CD4-positive, alpha-beta memory T cell (primary cell): ENCODE measurements at regions not wholly inside any gene's neighbourhood (a gene's known extent, or its start where the extent isn't known, plus 50 kb on each side); places are given as distances from the start of the nearest gene placed in this dataset.

Experiments used
- CTCF ChIA-PET: fragments of 350-600 bp; sonication (Branson Sonifier 250); formaldehyde crosslinking; loops from one replicate; lab custom pipeline; 2021; ENCODE audit warnings: inconsistent platforms; ENCODE audit not compliant: partially characterized antibody; lab: Charles Lee
- POLR2A ChIA-PET: fragments of 350-600 bp; sonication (Branson Sonifier 250); formaldehyde crosslinking; loops from one replicate; lab custom pipeline; 2021; ENCODE audit not compliant: partially characterized antibody; lab: Charles Lee
- DNase-seq, 5 donors: peaks; one replicate each; pipeline versions ENCODE4 v3.0.0 to v3.0.0-alpha.2; 2020 to 2022; ENCODE audit warnings: mixed read lengths in 1 of 5
- H3K27ac ChIP-seq: one replicate; pipeline ENCODE4 v1.7.0; 2013; ENCODE audit warnings: low read depth, low read length
- H3K27me3 ChIP-seq: 2 replicates; pipeline ENCODE4 v1.7.0; 2013; ENCODE audit warnings: mild to moderate bottlenecking, low read length, moderate library complexity; ENCODE audit not compliant: insufficient read depth
- H3K36me3 ChIP-seq: 2 replicates; pipeline ENCODE4 v1.7.0; 2013; ENCODE audit warnings: mild to moderate bottlenecking, low read length, moderate library complexity; ENCODE audit not compliant: insufficient read depth
- H3K4me1 ChIP-seq: 2 replicates; pipeline ENCODE4 v1.7.0; 2013; ENCODE audit warnings: mild to moderate bottlenecking, low read length, moderate library complexity; ENCODE audit not compliant: insufficient read depth
- H3K4me3 ChIP-seq, 2 donors: one replicate each; pipeline ENCODE4 v1.7.0; 2013; ENCODE audit warnings: low read length in 2 of 2, mild to moderate bottlenecking in 1 of 2
- H3K9me3 ChIP-seq, 2 donors: one replicate each; pipeline ENCODE4 v1.7.0; 2013; ENCODE audit warnings: low read length in 2 of 2, control low read depth in 1 of 2; ENCODE audit not compliant: control insufficient read depth in 1 of 2
- H3K27ac Mint-ChIP-seq, 7 donors: one replicate each; pipeline ENCODE4 v1.8.0; 2020 to 2021; ENCODE audit warnings: mixed read lengths in 7 of 7, mild to moderate bottlenecking in 6 of 7, inconsistent platforms in 3 of 7, moderate library complexity in 3 of 7
- H3K27me3 Mint-ChIP-seq, 2 donors: one replicate each; pipeline ENCODE4 v1.8.0; 2020 to 2021; ENCODE audit warnings: mixed read lengths in 2 of 2
- H3K36me3 Mint-ChIP-seq, 2 donors: one replicate each; pipeline ENCODE4 v1.8.0; 2020 to 2021; ENCODE audit warnings: mixed read lengths in 2 of 2, inconsistent platforms in 1 of 2, mild to moderate bottlenecking in 1 of 2
- H3K4me1 Mint-ChIP-seq, 4 donors: one replicate each; pipeline ENCODE4 v1.8.0; 2020 to 2021; ENCODE audit warnings: mixed read lengths in 4 of 4, mild to moderate bottlenecking in 1 of 4
- H3K4me3 Mint-ChIP-seq, 8 donors: one replicate each; pipeline ENCODE4 v1.8.0; 2020 to 2021; ENCODE audit warnings: mixed read lengths in 8 of 8, mild to moderate bottlenecking in 7 of 8, moderate library complexity in 6 of 8, inconsistent platforms in 3 of 8
- H3K9me3 Mint-ChIP-seq, 8 donors: one replicate each; pipeline ENCODE4 v1.8.0; 2020 to 2021; ENCODE audit warnings: mixed read lengths in 8 of 8, mild to moderate bottlenecking in 5 of 8, inconsistent platforms in 3 of 8, moderate library complexity in 1 of 8
- intact Hi-C: fragments of 100-400 bp; cut with micrococcal nuclease; formaldehyde crosslinking; loops from one replicate; pipeline ENCODE4 v1.15.1; 2023

- Mint-ChIP-seq H3K4me3 (no peak overlapping the region), H3K9me3 (peaks cover 0 to 13% (median 3%) of the 10 kb centered on the region in 8 donors), H3K27me3 (no peaks in the 10 kb centered on the region), H3K27ac (no peak overlapping the region), H3K36me3 (no peaks in the 10 kb centered on the region), H3K4me1 (no peaks in the 10 kb centered on the region)
- H3K27me3 ChIP-seq, result no peaks in the 10 kb centered on the region
- H3K27ac ChIP-seq, result no peak overlapping the region
- no peaks in the 10 kb centered on the region for H3K36me3 ChIP-seq
- POLR2A ChIA-PET, result no interaction called here
- H3K4me1 ChIP-seq, result no peaks in the 10 kb centered on the region
- intact Hi-C loops, result no loop called here
- no peak for DNase-seq
- CTCF ChIA-PET, result no interaction called here
- no peak overlapping the region for H3K4me3 ChIP-seq
- H3K9me3 ChIP-seq, result no peaks in the 10 kb centered on the region
Measured at GRCh38 chr20:11344939-11345338, 572.8 kb upstream of the BTBD3 start.

DNA sequence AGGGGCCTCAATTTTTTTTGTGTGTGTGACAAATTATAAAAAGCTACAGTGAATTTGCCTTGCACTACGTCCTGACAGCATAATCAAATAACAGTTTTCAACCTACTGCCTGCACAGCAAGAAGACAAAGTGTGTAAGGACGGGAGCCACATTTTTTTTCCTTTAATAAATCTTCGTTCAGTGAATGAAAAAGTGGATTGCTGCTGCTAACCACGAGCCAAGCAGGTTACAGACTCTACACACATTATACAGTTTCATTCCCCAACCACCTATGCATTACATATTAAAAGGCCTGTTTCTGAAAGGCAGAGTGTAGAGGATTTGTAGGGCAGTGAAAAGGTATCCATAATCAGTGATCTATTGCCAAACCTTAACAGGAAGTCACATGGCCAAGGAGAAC lies 570.0 kb upstream of the BTBD3 start:
- Histone ChIP-seq H3K9me3 (no peaks in the 10 kb centered on the region), H3K27ac (no peak overlapping the region), H3K27me3 (no peaks in the 10 kb centered on the region), H3K4me1 (no peaks in the 10 kb centered on the region), H3K36me3 (no peaks in the 10 kb centered on the region), H3K4me3 (no peak overlapping the region)
- Mint-ChIP-seq H3K27ac (no peak overlapping the region), H3K9me3 (peaks cover 0 to 12% (median 3%) of the 10 kb centered on the region in 8 donors), H3K27me3 (no peaks in the 10 kb centered on the region), H3K4me1 (no peaks in the 10 kb centered on the region), H3K36me3 (no peaks in the 10 kb centered on the region), H3K4me3 (no peak overlapping the region)
- intact Hi-C loops, result no loop called here
- ChIA-PET CTCF (no interaction called here), POLR2A (no interaction called here)
- no peak for DNase-seq

DNA sequence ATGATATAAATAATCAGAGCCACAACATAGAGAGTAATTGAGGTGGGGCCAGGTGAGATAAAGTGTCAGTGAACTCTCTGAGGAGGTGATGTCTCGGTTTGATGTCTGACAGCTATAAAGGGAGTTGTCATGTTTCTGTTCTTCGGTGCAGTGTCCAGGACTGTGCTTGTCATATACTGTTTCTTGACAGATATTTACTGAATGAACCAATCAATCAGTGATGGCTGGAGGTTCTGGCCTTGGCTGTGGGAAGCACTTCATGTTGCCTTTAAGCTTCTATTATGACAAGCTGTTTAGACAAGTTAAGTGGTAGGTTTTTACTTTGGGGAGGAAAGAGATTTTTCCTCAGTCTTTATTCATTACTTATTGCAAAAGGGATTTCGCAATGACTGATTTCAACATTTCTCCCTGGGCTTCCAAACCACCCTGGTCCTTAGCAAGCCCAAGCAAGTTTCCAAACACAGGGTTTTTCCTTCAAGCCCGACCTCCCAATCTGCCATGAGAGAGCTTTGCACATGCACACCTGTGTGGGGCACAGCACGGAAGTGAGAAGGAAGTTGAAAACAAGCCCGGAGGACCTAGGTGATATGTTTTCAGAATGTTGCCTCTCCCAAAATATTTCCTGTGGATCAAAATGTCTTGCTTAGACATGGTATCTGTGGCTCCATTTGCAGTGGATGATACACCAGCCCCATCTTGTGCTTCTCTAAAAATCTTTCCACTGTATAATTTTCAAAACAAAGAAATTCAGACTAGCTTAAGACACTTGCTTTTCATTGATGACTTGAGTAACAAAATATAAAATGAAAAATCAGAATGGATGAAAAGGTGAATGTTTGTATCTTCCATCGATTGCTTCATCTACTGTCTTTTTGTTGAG lies 567.3 kb upstream of the BTBD3 start:
- H3K4me1 Mint-ChIP-seq, result no peaks in the 10 kb centered on the region
- intact Hi-C loops, result no loop called here
- H3K27me3 ChIP-seq, result no peaks in the 10 kb centered on the region
- H3K4me3 Mint-ChIP-seq, result no peak overlapping the region
- H3K4me1 ChIP-seq, result no peaks in the 10 kb centered on the region
- POLR2A ChIA-PET, result no interaction called here
- H3K27ac Mint-ChIP-seq, result no peak overlapping the region
- no peak overlapping the region for H3K27ac ChIP-seq
- H3K9me3 Mint-ChIP-seq, result peaks cover 0 to 17% (median 4%) of the 10 kb centered on the region in 8 donors
- H3K27me3 Mint-ChIP-seq, result peaks cover 0 to 1% of the 10 kb centered on the region in 2 donors
- H3K4me3 ChIP-seq, result no peak overlapping the region
- no peaks in the 10 kb centered on the region for H3K36me3 Mint-ChIP-seq
- no peaks in the 10 kb centered on the region for H3K36me3 ChIP-seq
- no peaks in the 10 kb centered on the region for H3K9me3 ChIP-seq
- no peak for DNase-seq
- CTCF ChIA-PET, result no interaction called here

DNA sequence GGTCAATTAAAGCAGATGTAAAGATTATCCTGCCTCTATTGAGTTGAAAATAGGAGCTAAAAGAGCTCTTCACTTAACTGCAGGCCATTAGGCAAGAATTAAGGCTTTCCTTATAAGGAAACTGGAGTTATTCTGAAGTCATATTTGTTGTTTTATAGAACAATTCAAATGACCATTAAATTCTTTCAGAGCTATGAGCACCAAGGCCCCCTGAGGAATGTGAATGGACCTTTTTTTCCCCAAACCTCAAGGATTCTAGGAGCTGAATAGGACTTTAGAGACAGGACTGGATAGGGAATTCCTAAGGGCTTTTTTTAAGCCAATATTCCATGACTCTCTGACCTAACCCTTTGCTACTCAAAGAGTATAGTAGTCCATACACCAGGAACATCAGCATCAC lies 565.7 kb upstream of the BTBD3 start:
- POLR2A ChIA-PET, result no interaction called here
- no peak for DNase-seq
- H3K4me1 Mint-ChIP-seq, result no peaks in the 10 kb centered on the region
- H3K4me1 ChIP-seq, result no peaks in the 10 kb centered on the region
- H3K36me3 ChIP-seq, result no peaks in the 10 kb centered on the region
- CTCF ChIA-PET, result no interaction called here
- no peak overlapping the region for H3K27ac Mint-ChIP-seq
- H3K4me3 Mint-ChIP-seq, result no peak overlapping the region
- H3K27me3 Mint-ChIP-seq, result peaks cover 0 to 1% of the 10 kb centered on the region in 2 donors
- no peaks in the 10 kb centered on the region for H3K36me3 Mint-ChIP-seq
- H3K9me3 Mint-ChIP-seq, result peaks cover 0 to 15% (median 4%) of the 10 kb centered on the region in 8 donors
- H3K4me3 ChIP-seq, result no peak overlapping the region
- no peaks in the 10 kb centered on the region for H3K27me3 ChIP-seq
- no peaks in the 10 kb centered on the region for H3K9me3 ChIP-seq
- intact Hi-C loops, result no loop called here
- no peak overlapping the region for H3K27ac ChIP-seq

GRCh38 chr20:11354846-11355245 lies 562.8 kb upstream of the BTBD3 start:
- POLR2A ChIA-PET, result no interaction called here

GRCh38 chr20:11355345-11355744 lies 562.3 kb upstream of the BTBD3 start:
- Mint-ChIP-seq H3K27me3 (peaks cover 0 to 1% of the 10 kb centered on the region in 2 donors), H3K4me3 (no peak overlapping the region), H3K27ac (no peak overlapping the region), H3K4me1 (no peaks in the 10 kb centered on the region), H3K9me3 (peaks cover 0 to 18% (median 5%) of the 10 kb centered on the region in 8 donors), H3K36me3 (no peaks in the 10 kb centered on the region)
- H3K4me1 ChIP-seq, result no peaks in the 10 kb centered on the region
- ChIA-PET CTCF (no interaction called here), POLR2A (no interaction called here)
- H3K27me3 ChIP-seq, result no peaks in the 10 kb centered on the region
- DNase-seq, result no peak
- no peak overlapping the region for H3K4me3 ChIP-seq
- no peaks in the 10 kb centered on the region for H3K9me3 ChIP-seq
- no peaks in the 10 kb centered on the region for H3K36me3 ChIP-seq
- no peak overlapping the region for H3K27ac ChIP-seq
- intact Hi-C loops, result no loop called here

More at GRCh38 chr20:11354846-11355245, 562.8 kb upstream of the BTBD3 start:
- Mint-ChIP-seq H3K27ac (no peak overlapping the region), H3K27me3 (peaks cover 0 to 1% of the 10 kb centered on the region in 2 donors), H3K36me3 (no peaks in the 10 kb centered on the region), H3K4me1 (no peaks in the 10 kb centered on the region), H3K9me3 (peaks cover 0 to 16% (median 3%) of the 10 kb centered on the region in 8 donors), H3K4me3 (no peak overlapping the region)
- H3K9me3 ChIP-seq, result no peaks in the 10 kb centered on the region
- H3K4me1 ChIP-seq, result no peaks in the 10 kb centered on the region
- no peaks in the 10 kb centered on the region for H3K27me3 ChIP-seq
- CTCF ChIA-PET, result no interaction called here
- H3K27ac ChIP-seq, result no peak overlapping the region
- H3K36me3 ChIP-seq, result no peaks in the 10 kb centered on the region
- intact Hi-C loops, result no loop called here
- no peak overlapping the region for H3K4me3 ChIP-seq
- DNase-seq, result no peak

DNA sequence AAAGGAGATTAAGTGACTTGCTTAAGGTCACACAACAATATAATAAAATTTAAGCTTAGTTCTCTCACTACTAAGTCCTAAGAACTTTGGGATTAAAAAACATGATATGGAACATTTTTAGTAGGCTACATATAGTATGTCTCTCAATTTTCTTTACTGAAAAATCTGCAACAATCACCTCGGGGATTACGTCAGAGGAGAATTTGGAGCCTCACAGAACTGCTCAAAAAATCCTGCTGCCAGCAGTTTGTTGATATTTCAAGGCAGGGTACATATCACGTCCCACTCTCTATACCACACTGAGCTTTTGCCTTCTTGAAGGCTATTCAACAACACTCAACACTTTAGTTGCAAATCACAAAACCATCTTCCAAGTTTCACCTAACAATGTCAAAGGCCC lies 561.6 kb upstream of the BTBD3 start:
- Histone ChIP-seq H3K9me3 (no peaks in the 10 kb centered on the region), H3K4me3 (no peak overlapping the region), H3K27ac (no peak overlapping the region), H3K4me1 (no peaks in the 10 kb centered on the region), H3K27me3 (no peaks in the 10 kb centered on the region), H3K36me3 (no peaks in the 10 kb centered on the region)
- intact Hi-C loops, result no loop called here
- POLR2A ChIA-PET, result no interaction called here
- Mint-ChIP-seq H3K36me3 (no peaks in the 10 kb centered on the region), H3K9me3 (peaks cover 0 to 18% (median 7%) of the 10 kb centered on the region in 8 donors), H3K27ac (no peak overlapping the region), H3K27me3 (peaks cover 0 to 1% of the 10 kb centered on the region in 2 donors), H3K4me1 (no peaks in the 10 kb centered on the region), H3K4me3 (no peak overlapping the region)
- CTCF ChIA-PET, result no interaction called here
- no peak for DNase-seq
